ENCODE measurements at regions not wholly inside any gene's neighbourhood (a gene's known extent, or its start where the extent isn't known, plus 50 kb on each side); places are given as distances from the start of the nearest gene placed in this dataset.

DNA sequence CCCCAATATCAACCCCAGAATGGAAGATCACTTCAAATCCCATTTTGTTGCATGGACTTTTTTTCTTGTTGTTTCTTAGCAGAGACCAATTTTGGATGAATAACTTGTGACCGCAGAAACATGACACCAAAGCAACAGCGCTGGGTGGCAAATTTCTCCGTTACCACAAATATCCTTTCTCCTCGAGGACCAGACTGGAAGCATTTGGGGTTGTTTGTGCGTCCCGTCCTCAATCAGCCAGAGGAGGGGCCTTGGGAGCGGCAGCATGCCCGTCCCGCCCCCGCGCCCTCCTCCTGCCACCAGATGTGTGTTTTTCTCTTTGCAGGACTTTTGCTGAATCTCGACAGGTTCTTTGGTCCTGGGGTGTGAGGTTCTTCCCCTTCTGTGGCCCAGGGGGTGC, 282.5 kb upstream of the FOXF1 start:
- 59% methylated on average over 7 of the region's 12 CpGs for WGBS (ENCODE audit: insufficient coverage)
- no peaks in the 10 kb centered on the region for H3K36me3 Mint-ChIP-seq
- H3K79me2 ChIP-seq (ENCODE audit: insufficient read depth, low read length): no peaks in the 10 kb centered on the region
- H3K27ac Mint-ChIP-seq: no peak overlapping the region
- H3K9me3 Mint-ChIP-seq: peaks cover 0 to 7% (median 5%) of the 10 kb centered on the region in 7 donors
- H3K4me1 Mint-ChIP-seq: no peaks in the 10 kb centered on the region
- no peak overlapping the region for H3K4me3 Mint-ChIP-seq
- no peak overlapping the region for H2AFZ ChIP-seq (ENCODE audit: insufficient read depth, low read depth, low read length, poor library complexity, severe bottlenecking)
- no peak overlapping the region for H3K4me3 ChIP-seq (replicated peaks in 1 of 3; ENCODE audit: low read depth in 2 of 3, low read length in 3 of 3)
- no peak overlapping the region for H3K9ac ChIP-seq (ENCODE audit: insufficient read depth, low read length, poor library complexity, severe bottlenecking)
- H3K27me3 ChIP-seq (ENCODE audit: control insufficient read depth in 2 of 2, insufficient read depth in 2 of 2, low read length in 2 of 2): peaks cover 0 to 2% of the 10 kb centered on the region in 2 donors
- intact Hi-C loops (cut with micrococcal nuclease): no loop called here
- H3K27me3 Mint-ChIP-seq (ENCODE audit: low read depth in 3 of 3): peaks cover 7 to 20% (median 14%) of the 10 kb centered on the region in 3 donors
- H4K20me1 ChIP-seq (ENCODE audit: insufficient read depth, low read length): no peaks in the 10 kb centered on the region
- no peak for DNase-seq
- no peaks in the 10 kb centered on the region for H3K9me3 ChIP-seq (replicated peaks in 1 of 2; ENCODE audit: control insufficient read depth in 1 of 2, insufficient read depth in 1 of 2, low read length in 2 of 2)
- TF ChIP-seq, protein P1, sequence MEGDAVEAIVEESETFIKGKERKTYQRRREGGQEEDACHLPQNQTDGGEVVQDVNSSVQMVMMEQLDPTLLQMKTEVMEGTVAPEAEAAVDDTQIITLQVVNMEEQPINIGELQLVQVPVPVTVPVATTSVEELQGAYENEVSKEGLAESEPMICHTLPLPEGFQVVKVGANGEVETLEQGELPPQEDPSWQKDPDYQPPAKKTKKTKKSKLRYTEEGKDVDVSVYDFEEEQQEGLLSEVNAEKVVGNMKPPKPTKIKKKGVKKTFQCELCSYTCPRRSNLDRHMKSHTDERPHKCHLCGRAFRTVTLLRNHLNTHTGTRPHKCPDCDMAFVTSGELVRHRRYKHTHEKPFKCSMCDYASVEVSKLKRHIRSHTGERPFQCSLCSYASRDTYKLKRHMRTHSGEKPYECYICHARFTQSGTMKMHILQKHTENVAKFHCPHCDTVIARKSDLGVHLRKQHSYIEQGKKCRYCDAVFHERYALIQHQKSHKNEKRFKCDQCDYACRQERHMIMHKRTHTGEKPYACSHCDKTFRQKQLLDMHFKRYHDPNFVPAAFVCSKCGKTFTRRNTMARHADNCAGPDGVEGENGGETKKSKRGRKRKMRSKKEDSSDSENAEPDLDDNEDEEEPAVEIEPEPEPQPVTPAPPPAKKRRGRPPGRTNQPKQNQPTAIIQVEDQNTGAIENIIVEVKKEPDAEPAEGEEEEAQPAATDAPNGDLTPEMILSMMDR (IDR thresholded peaks at IDR 0.05): no peak
- no peak overlapping the region for H3K27ac ChIP-seq (ENCODE audit: low read depth in 1 of 2, low read length in 2 of 2)
- H3K4me1 ChIP-seq (ENCODE audit: control insufficient read depth in 1 of 2, insufficient read depth in 2 of 2, low read length in 2 of 2): no peaks in the 10 kb centered on the region
- H3K4me2 ChIP-seq (replicated peaks; ENCODE audit: extremely low read depth, low read length, poor library complexity, severe bottlenecking): no peak overlapping the region
- no peaks in the 10 kb centered on the region for H3K36me3 ChIP-seq (replicated peaks in 1 of 2; ENCODE audit: control insufficient read depth in 1 of 2, insufficient read depth in 2 of 2, low read length in 2 of 2)

GRCh38 chr16:86228713-86229112, 281.6 kb upstream of the FOXF1 start:
- no CpG with 5 or more reads among the region's 4 CpGs for WGBS (ENCODE audit: insufficient coverage)
- H3K9me3 ChIP-seq (replicated peaks in 1 of 2; ENCODE audit: control insufficient read depth in 1 of 2, insufficient read depth in 1 of 2, low read length in 2 of 2): no peaks in the 10 kb centered on the region
- no peak overlapping the region for H3K27ac ChIP-seq (ENCODE audit: low read depth in 1 of 2, low read length in 2 of 2)
- H3K9me3 Mint-ChIP-seq: peaks cover 0 to 9% (median 5%) of the 10 kb centered on the region in 7 donors
- peaks cover 0 to 2% of the 10 kb centered on the region in 2 donors for H3K27me3 ChIP-seq (ENCODE audit: control insufficient read depth in 2 of 2, insufficient read depth in 2 of 2, low read length in 2 of 2)
- TF ChIP-seq, protein P1 (IDR thresholded peaks at IDR 0.05): no peak
- H3K36me3 ChIP-seq (replicated peaks in 1 of 2; ENCODE audit: control insufficient read depth in 1 of 2, insufficient read depth in 2 of 2, low read length in 2 of 2): no peaks in the 10 kb centered on the region
- no peak overlapping the region for H3K27ac Mint-ChIP-seq
- no peaks in the 10 kb centered on the region for H4K20me1 ChIP-seq (ENCODE audit: insufficient read depth, low read length)
- no peak overlapping the region for H3K4me3 Mint-ChIP-seq
- H3K4me3 ChIP-seq (replicated peaks in 1 of 3; ENCODE audit: low read depth in 2 of 3, low read length in 3 of 3): no peak overlapping the region
- no peaks in the 10 kb centered on the region for H3K4me1 Mint-ChIP-seq
- H3K27me3 Mint-ChIP-seq (ENCODE audit: low read depth in 3 of 3): peaks cover 7 to 16% (median 7%) of the 10 kb centered on the region in 3 donors
- H3K4me1 ChIP-seq (ENCODE audit: control insufficient read depth in 1 of 2, insufficient read depth in 2 of 2, low read length in 2 of 2): no peaks in the 10 kb centered on the region
- DNase-seq: no peak
- H3K36me3 Mint-ChIP-seq: no peaks in the 10 kb centered on the region
- intact Hi-C loops (cut with micrococcal nuclease): no loop called here
- H3K79me2 ChIP-seq (ENCODE audit: insufficient read depth, low read length): no peaks in the 10 kb centered on the region
- H3K9ac ChIP-seq (ENCODE audit: insufficient read depth, low read length, poor library complexity, severe bottlenecking): no peak overlapping the region
- no peak overlapping the region for H2AFZ ChIP-seq (ENCODE audit: insufficient read depth, low read depth, low read length, poor library complexity, severe bottlenecking)
- H3K4me2 ChIP-seq (replicated peaks; ENCODE audit: extremely low read depth, low read length, poor library complexity, severe bottlenecking): no peak overlapping the region
